HUES64 (cell line): ENCODE measurements at regions not wholly inside any gene's neighbourhood (a gene's known extent, or its start where the extent isn't known, plus 50 kb on each side); places are given as distances from the start of the nearest gene placed in this dataset.

Source experiments
- H3K27ac ChIP-seq: 2 replicates; pipeline ENCODE4 v1.7.0; 2013; ENCODE audit warnings: low read depth, low read length, inconsistent platforms
- H3K27me3 ChIP-seq: 2 replicates; pipeline ENCODE4 v1.6.1; 2013; ENCODE audit warnings: mild to moderate bottlenecking, low read length; ENCODE audit not compliant: insufficient read depth
- H3K36me3 ChIP-seq: 2 replicates; pipeline ENCODE4 v1.6.1; 2013; ENCODE audit warnings: mild to moderate bottlenecking, low read length; ENCODE audit not compliant: insufficient read depth
- H3K4me1 ChIP-seq: 2 replicates; pipeline ENCODE4 v1.6.1; 2013; ENCODE audit warnings: mild to moderate bottlenecking, low read length, moderate library complexity; ENCODE audit not compliant: insufficient read depth
- H3K4me3 ChIP-seq: 2 replicates; pipeline ENCODE4 v1.5.1; 2013; ENCODE audit warnings: mild to moderate bottlenecking, low read length, moderate library complexity
- H3K9ac ChIP-seq: 2 replicates; pipeline ENCODE4 v1.6.1; 2013; ENCODE audit warnings: mild to moderate bottlenecking, low read depth, low read length
- H3K9me3 ChIP-seq: 2 replicates; pipeline ENCODE4 v1.6.1; 2013; ENCODE audit warnings: low read depth, low read length; ENCODE audit not compliant: insufficient read depth
- WGBS: fragments of 150-250, 120-280 bp; methylation state at CpG from one replicate; pipeline ENCODE4 v1.1.7; 2013; ENCODE audit warnings: missing lambda C conversion rate; 5-methylcytosine and 5-hydroxymethylcytosine counted together

- H3K9me3 ChIP-seq: peaks cover 6% of the 10 kb centered on the region; the same call in 1 of the 2 replicates
- no peaks in the 10 kb centered on the region for H3K4me1 ChIP-seq
- 100% methylated on average over 1 of the region's 1 CpG for whole genome bisulfite sequencing
- H3K36me3 ChIP-seq: no peaks in the 10 kb centered on the region
- H3K27ac ChIP-seq: no peak overlapping the region
- H3K4me3 ChIP-seq: no peak overlapping the region
- H3K27me3 ChIP-seq: no peaks in the 10 kb centered on the region
- H3K9ac ChIP-seq: no peak overlapping the region
Observed at GRCh38 chr10:8460626-8461025, 406.1 kb downstream of the GATA3 start.

DNA sequence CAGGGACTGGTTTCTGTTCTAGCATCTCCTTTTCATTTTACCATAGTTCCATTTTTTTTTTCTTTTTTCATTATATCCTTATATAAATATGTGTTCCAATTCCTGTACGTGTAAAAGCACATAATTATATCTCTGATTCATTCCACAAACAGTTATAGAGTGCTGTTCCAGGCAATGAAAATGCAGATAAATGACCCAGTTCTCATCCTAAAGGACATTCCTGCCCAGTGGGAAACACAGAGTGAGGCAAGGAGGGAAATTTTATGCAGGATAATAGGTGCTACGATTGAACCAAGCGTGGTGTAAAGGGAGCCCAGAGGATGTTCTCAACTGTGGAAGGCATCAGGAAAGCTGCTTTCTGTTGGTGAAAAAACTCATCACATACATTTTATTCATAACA, 408.1 kb downstream of the GATA3 start:
- Histone ChIP-seq H3K4me1 (no peaks in the 10 kb centered on the region), H3K9me3 (peaks cover 3% of the 10 kb centered on the region; the same call in 1 of the 2 replicates), H3K9ac (no peak overlapping the region), H3K36me3 (no peaks in the 10 kb centered on the region), H3K27ac (no peak overlapping the region), H3K4me3 (no peak overlapping the region), H3K27me3 (no peaks in the 10 kb centered on the region)
- 100% methylated on average over 3 of the region's 3 CpGs for WGBS

DNA sequence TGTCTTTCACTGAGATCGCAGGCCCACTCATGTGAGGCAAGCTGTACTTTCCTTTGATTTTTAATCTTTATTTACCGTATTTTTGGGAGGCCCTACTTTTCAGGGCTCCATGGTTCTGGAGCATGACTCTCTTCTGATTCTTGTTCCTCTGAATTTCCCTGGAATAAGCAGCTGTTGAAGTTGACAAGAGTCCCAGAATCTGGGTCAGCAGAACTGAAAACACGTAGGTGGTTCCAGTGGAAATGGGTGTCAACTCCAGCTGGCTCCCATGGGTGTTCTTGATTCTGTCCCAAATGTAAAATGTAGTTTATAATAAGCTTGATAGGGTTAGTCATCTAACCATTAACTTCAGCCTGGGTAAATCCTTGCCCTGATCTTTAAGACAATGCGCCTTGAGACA, 409.4 kb downstream of the GATA3 start:
- no peak overlapping the region for H3K27ac ChIP-seq
- WGBS: 94% methylated on average over 4 of the region's 4 CpGs
- no peaks in the 10 kb centered on the region for H3K4me1 ChIP-seq
- no peaks in the 10 kb centered on the region for H3K9me3 ChIP-seq
- no peak overlapping the region for H3K9ac ChIP-seq
- no peaks in the 10 kb centered on the region for H3K36me3 ChIP-seq
- H3K4me3 ChIP-seq: no peak overlapping the region
- H3K27me3 ChIP-seq: no peaks in the 10 kb centered on the region

- H3K27ac ChIP-seq: no peak overlapping the region
- WGBS: 88% methylated on average over 3 of the region's 3 CpGs
- H3K9me3 ChIP-seq: no peaks in the 10 kb centered on the region
- H3K27me3 ChIP-seq: no peaks in the 10 kb centered on the region
- H3K36me3 ChIP-seq: no peaks in the 10 kb centered on the region
- H3K9ac ChIP-seq: no peak overlapping the region
- H3K4me1 ChIP-seq: no peaks in the 10 kb centered on the region
- H3K4me3 ChIP-seq: no peak overlapping the region
Observed at GRCh38 chr10:8468477-8468876, 414.0 kb downstream of the GATA3 start.

GRCh38 chr10:8473205-8473604, 418.7 kb downstream of the GATA3 start:
- Histone ChIP-seq H3K27ac (no peak overlapping the region), H3K4me3 (no peak overlapping the region), H3K9ac (no peak overlapping the region), H3K4me1 (no peaks in the 10 kb centered on the region), H3K9me3 (peaks cover 14% of the 10 kb centered on the region), H3K36me3 (no peaks in the 10 kb centered on the region), H3K27me3 (no peaks in the 10 kb centered on the region)
- WGBS: 100% methylated on average over 1 of the region's 2 CpGs

- H3K27me3 ChIP-seq: no peaks in the 10 kb centered on the region
- H3K36me3 ChIP-seq: no peaks in the 10 kb centered on the region
- H3K9me3 ChIP-seq: peaks cover 14% of the 10 kb centered on the region
- H3K4me3 ChIP-seq: no peak overlapping the region
- no peaks in the 10 kb centered on the region for H3K4me1 ChIP-seq
- H3K27ac ChIP-seq: no peak overlapping the region
- WGBS: 100% methylated on average over 1 of the region's 1 CpG
- no peak overlapping the region for H3K9ac ChIP-seq
Observed at GRCh38 chr10:8477300-8477699, 422.8 kb downstream of the GATA3 start.

DNA sequence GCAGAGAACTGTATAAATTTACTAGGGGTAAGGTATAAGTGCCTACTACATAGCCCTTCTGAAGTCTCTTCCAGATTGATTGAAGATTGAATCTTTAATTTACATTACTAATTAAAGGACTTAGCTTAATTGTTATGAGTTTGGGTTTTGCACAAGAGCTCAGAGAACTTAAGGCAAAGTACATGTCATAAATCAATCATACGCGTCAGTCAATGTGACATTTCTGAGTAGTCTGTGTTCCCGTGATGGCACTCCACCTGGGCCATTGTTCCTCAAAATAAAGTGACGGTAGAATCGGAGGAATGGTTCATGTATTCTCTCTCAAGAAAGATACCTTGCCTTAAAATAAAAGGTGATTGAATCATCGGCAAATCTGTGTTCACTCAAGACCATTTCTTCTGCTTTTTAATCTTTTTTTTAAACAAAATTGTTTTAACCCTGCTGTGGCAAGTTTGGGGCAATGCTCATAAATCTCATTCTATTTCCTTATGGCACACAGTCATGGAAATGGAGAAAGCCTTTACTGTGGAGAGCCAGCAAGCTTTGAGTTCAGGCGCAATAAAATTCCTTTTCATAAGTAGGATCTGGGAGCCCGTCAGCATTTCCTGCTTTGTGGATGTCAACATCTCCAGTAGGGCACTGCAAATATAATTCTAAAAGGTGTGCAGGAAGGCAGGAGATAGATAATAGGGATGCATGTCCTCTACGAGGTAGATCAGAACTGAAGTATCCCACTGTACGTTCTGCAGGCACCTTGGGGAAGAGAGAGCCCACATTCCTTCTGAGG, 427.4 kb downstream of the GATA3 start:
- Histone ChIP-seq H3K27ac (no peak overlapping the region), H3K27me3 (0 out of 2 replicates have a peak, but pooled peaks cover 2% of the 10 kb centered on the region), H3K4me1 (peaks cover 8% of the 10 kb centered on the region), H3K4me3 (no peak overlapping the region), H3K36me3 (no peaks in the 10 kb centered on the region), H3K9ac (no peak overlapping the region), H3K9me3 (peaks cover 10% of the 10 kb centered on the region; the same call in 1 of the 2 replicates)
- WGBS: 93% methylated on average over 10 of the region's 10 CpGs

DNA sequence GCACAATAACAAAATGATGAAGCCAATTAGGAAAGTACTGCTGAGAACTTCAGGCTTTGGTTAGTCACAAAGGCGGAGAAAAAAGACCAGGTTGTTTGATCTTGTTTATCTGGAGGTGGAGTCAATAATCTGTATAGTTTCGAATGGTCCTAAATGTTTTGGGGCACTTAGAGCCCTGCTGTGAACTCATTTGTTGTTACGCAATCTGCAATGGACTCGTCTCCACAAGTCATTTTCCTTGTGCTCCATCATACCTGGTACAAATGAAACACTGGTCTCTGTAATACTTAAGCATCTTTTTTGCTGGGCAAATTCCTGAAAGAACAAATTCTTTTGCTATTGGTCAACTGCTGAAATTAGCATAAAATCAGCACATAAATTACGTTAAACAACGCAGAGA, 430.5 kb downstream of the GATA3 start:
- WGBS: 70% methylated on average over 6 of the region's 6 CpGs
- H3K9me3 ChIP-seq: no peaks in the 10 kb centered on the region
- no peaks in the 10 kb centered on the region for H3K36me3 ChIP-seq
- H3K4me3 ChIP-seq: no peak overlapping the region
- no peak overlapping the region for H3K9ac ChIP-seq
- no peak overlapping the region for H3K27ac ChIP-seq
- peaks cover 11% of the 10 kb centered on the region for H3K4me1 ChIP-seq
- H3K27me3 ChIP-seq: 0 out of 2 replicates have a peak, but pooled peaks cover 2% of the 10 kb centered on the region

DNA sequence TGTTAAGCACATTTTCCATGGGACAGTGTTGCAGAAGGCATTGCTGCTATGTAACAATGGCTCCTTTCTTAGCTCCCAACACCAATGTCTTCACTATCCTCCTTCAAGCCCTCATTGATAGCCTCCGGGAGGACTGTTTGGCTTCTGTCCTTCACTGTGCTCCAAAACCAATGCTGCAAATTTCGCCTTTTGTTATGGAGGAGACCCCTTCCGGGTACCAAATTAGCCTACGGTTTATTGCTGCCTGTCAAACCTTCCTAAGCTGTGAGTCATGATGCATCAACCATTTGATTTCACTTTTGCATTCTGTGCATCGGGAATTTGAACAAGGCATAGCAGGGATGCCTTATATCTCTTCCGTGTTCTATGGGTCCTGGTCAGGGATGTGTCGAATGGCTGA, 432.9 kb downstream of the GATA3 start:
- H3K4me1 ChIP-seq: peaks cover 11% of the 10 kb centered on the region
- H3K4me3 ChIP-seq: no peak overlapping the region
- H3K36me3 ChIP-seq: no peaks in the 10 kb centered on the region
- no peaks in the 10 kb centered on the region for H3K9me3 ChIP-seq
- 60% methylated on average over 7 of the region's 7 CpGs for WGBS
- no peak overlapping the region for H3K27ac ChIP-seq
- H3K27me3 ChIP-seq: 0 out of 2 replicates have a peak, but pooled peaks cover 2% of the 10 kb centered on the region
- no peak overlapping the region for H3K9ac ChIP-seq

- Histone ChIP-seq H3K27me3 (no peaks in the 10 kb centered on the region), H3K4me3 (no peak overlapping the region), H3K9ac (no peak overlapping the region), H3K27ac (no peak overlapping the region), H3K36me3 (no peaks in the 10 kb centered on the region), H3K9me3 (no peaks in the 10 kb centered on the region), H3K4me1 (peaks cover 11% of the 10 kb centered on the region)
- 97% methylated on average over 2 of the region's 3 CpGs for WGBS
Observed at GRCh38 chr10:8489232-8489631, 434.7 kb downstream of the GATA3 start.

DNA sequence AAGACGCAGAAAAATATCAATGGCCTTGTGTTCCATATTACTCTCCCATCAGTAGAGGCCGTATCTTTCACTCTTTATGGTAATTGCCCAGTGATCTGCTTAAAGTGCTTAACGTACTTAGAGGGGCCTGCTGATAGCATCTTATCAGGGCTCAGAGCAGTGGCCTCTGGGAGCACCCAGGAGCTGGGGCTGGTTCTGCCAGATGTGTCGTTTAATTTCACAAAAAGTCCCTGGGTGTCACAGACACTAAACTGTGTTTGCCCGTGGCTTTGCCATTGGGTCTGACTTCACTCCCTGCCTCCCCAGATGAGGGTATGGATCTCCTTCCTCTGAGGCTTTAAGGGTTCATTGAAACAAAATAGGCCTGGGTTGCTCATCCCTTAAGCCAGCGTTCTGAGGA, 435.3 kb downstream of the GATA3 start:
- WGBS: 81% methylated on average over 6 of the region's 6 CpGs
- Histone ChIP-seq H3K4me3 (no peak overlapping the region), H3K9ac (no peak overlapping the region), H3K9me3 (no peaks in the 10 kb centered on the region), H3K36me3 (no peaks in the 10 kb centered on the region), H3K27me3 (no peaks in the 10 kb centered on the region), H3K4me1 (peaks cover 9% of the 10 kb centered on the region), H3K27ac (no peak overlapping the region)
